Left lung (tissue), 4 donors: ENCODE measurements at regions not wholly inside any gene's neighbourhood (a gene's known extent, or its start where the extent isn't known, plus 50 kb on each side); places are given as distances from the start of the nearest gene placed in this dataset.
"Not testable (repeated sequence)": the region's sequence is repeated elsewhere in the genome, so short reads cannot be mapped to it uniquely, and the experiment has no call there.

Experiments used
- ATAC-seq: fragments of 200-7000 bp; cut with Tn5 transposase; one replicate; pipeline ENCODE4 v1.9.1; 2020; ENCODE audit warnings: moderate library complexity
- DNase-seq, 4 donors: peaks; one replicate each; pipeline ENCODE4 v3.0.0-alpha.2; 2013 to 2020
- H3K27ac ChIP-seq, 2 donors: fragments of 200-600 bp; sonication (generic) in 1 of 2; one replicate each; pipeline versions ENCODE4 v1.5.0 to v1.8.0; 2020 to 2021
- H3K27me3 ChIP-seq, 2 donors: fragments of 200-600 bp; sonication (generic) in 1 of 2; one replicate each; pipeline versions ENCODE4 v1.5.0 to v1.8.0; 2020 to 2021
- H3K36me3 ChIP-seq, 2 donors: fragments of 200-600 bp; sonication (generic) in 1 of 2; one replicate each; pipeline versions ENCODE4 v1.5.0 to v1.8.0; 2020 to 2021
- H3K4me1 ChIP-seq, 2 donors: fragments of 200-600 bp; one replicate each; pipeline ENCODE4 v1.8.0; 2021
- H3K4me3 ChIP-seq, 2 donors: fragments of 200-600 bp; sonication (generic) in 1 of 2; one replicate each; pipeline versions ENCODE4 v1.5.0 to v1.8.0; 2020 to 2021; ENCODE audit warnings: mild to moderate bottlenecking in 1 of 2
- H3K9me3 ChIP-seq, 2 donors: fragments of 200-600 bp; sonication (generic) in 1 of 2; one replicate each; pipeline versions ENCODE4 v1.5.0 to v1.8.0; 2020 to 2021
- intact Hi-C, 2 donors: fragments of 100-400 bp; cut with DNase I; formaldehyde crosslinking; loops; one replicate each; pipeline versions ENCODE4 v1.11.2 to v1.14.2; 2022
- TF ChIP-seq, protein P1 (sequence below), 2 donors: fragments of 200-600 bp; sonication (generic) in 1 of 2; IDR thresholded peaks; one replicate each; pipeline versions ENCODE4 v1.5.0 to v1.8.0; 2021; ENCODE audit warnings: antibody characterized with exemption in 2 of 2
- donor health status: DM: no; HTN: yes; CAD: no.
- donor health status: DM: no; HTN: no; CAD: no.

GRCh38 chr16:9344508-9344907 is 253.1 kb downstream of the HAPSTR1 start:
- DNase-seq, result no peak
- intact Hi-C loops, result no loop called here
- H3K27me3 ChIP-seq, result no peaks in the 10 kb centered on the region
- no peaks in the 10 kb centered on the region for H3K36me3 ChIP-seq
- ATAC-seq, result peak; percentile 85
- no peaks in the 10 kb centered on the region for H3K4me1 ChIP-seq
- H3K4me3 ChIP-seq, result no peak overlapping the region
- H3K27ac ChIP-seq, result no peak overlapping the region
- H3K9me3 ChIP-seq, result peaks cover 0 to 18% of the 10 kb centered on the region in 2 donors
- TF ChIP-seq, protein P1, sequence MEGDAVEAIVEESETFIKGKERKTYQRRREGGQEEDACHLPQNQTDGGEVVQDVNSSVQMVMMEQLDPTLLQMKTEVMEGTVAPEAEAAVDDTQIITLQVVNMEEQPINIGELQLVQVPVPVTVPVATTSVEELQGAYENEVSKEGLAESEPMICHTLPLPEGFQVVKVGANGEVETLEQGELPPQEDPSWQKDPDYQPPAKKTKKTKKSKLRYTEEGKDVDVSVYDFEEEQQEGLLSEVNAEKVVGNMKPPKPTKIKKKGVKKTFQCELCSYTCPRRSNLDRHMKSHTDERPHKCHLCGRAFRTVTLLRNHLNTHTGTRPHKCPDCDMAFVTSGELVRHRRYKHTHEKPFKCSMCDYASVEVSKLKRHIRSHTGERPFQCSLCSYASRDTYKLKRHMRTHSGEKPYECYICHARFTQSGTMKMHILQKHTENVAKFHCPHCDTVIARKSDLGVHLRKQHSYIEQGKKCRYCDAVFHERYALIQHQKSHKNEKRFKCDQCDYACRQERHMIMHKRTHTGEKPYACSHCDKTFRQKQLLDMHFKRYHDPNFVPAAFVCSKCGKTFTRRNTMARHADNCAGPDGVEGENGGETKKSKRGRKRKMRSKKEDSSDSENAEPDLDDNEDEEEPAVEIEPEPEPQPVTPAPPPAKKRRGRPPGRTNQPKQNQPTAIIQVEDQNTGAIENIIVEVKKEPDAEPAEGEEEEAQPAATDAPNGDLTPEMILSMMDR (IDR thresholded peaks at IDR 0.05), result no peak

DNA sequence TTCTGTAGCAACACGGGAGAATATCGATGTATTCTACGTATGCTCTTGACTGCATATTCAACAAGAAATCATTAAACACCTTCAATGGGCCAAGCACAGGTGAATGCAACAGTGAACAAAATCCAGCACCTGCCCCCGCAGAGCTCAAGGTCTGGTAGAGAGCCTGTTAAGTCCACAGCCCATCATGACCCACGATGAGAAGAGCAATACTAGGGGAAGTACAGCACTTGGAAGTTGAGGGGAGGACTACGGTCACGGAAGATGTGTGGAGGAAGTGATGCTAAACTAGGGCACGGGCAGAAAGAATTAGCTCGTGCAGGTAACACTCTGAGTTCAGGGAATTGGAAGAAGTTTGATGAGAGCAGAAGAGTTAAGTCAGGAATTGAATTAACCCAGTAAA is 253.6 kb downstream of the HAPSTR1 start:
- TF ChIP-seq, protein P1 (IDR thresholded peaks at IDR 0.05), result no peak
- Histone ChIP-seq H3K4me1 (no peaks in the 10 kb centered on the region), H3K27me3 (no peaks in the 10 kb centered on the region), H3K27ac (no peak overlapping the region), H3K4me3 (no peak overlapping the region), H3K9me3 (peaks cover 0 to 20% of the 10 kb centered on the region in 2 donors), H3K36me3 (no peaks in the 10 kb centered on the region)
- ATAC-seq, result peak; percentile 68
- no peak for DNase-seq
- intact Hi-C loops, result no loop called here

GRCh38 chr16:9345880-9346279 is 254.4 kb downstream of the HAPSTR1 start:
- DNase-seq (no peak), ATAC-seq (no peak)
- H3K4me3 ChIP-seq, result no peak overlapping the region
- TF ChIP-seq, protein P1 (IDR thresholded peaks at IDR 0.05), result no peak
- no peaks in the 10 kb centered on the region for H3K36me3 ChIP-seq
- no peaks in the 10 kb centered on the region for H3K27me3 ChIP-seq
- no peak overlapping the region for H3K27ac ChIP-seq
- intact Hi-C loops, result no loop called here
- peaks cover 0 to 26% of the 10 kb centered on the region in 2 donors for H3K9me3 ChIP-seq
- no peaks in the 10 kb centered on the region for H3K4me1 ChIP-seq

DNA sequence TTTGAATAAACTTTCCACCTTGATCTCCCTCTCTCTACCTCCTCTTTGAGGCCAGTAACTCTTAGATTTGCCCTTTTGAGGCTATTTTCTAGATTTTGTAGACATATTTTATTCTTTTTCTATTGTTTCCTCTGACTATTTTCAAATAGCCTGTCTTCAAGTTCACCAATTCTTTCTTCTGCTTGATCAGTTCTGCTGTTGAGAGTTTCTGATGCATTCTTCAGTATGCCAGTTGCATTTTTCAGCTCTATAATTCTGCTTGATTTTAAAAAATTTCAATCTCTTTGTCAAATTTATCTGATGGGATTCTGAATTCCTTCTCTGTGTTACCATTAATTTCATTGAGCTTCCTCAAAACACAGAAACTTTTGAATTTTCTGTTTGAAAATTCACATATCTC is 257.5 kb downstream of the HAPSTR1 start:
- intact Hi-C loops, result no loop called here
- no peak overlapping the region for H3K27ac ChIP-seq
- H3K9me3 ChIP-seq, result peaks cover 0 to 30% of the 10 kb centered on the region in 2 donors
- no peaks in the 10 kb centered on the region for H3K27me3 ChIP-seq
- no peaks in the 10 kb centered on the region for H3K36me3 ChIP-seq
- ATAC-seq, result no peak
- no peak for DNase-seq
- H3K4me3 ChIP-seq, result no peak overlapping the region
- H3K4me1 ChIP-seq, result no peaks in the 10 kb centered on the region
- TF ChIP-seq, protein P1 (IDR thresholded peaks at IDR 0.05), result no peak

- H3K36me3 ChIP-seq, DNase-seq, H3K27me3 ChIP-seq, H3K4me1 ChIP-seq, H3K4me3 ChIP-seq, H3K27ac ChIP-seq, ATAC-seq, intact Hi-C loops: not testable (repeated sequence)
- H3K9me3 ChIP-seq, result peaks cover 0 to 30% of the 10 kb centered on the region in 2 donors
These were observed 258.0 kb downstream of the HAPSTR1 start for GRCh38 chr16:9349373-9349960.

DNA sequence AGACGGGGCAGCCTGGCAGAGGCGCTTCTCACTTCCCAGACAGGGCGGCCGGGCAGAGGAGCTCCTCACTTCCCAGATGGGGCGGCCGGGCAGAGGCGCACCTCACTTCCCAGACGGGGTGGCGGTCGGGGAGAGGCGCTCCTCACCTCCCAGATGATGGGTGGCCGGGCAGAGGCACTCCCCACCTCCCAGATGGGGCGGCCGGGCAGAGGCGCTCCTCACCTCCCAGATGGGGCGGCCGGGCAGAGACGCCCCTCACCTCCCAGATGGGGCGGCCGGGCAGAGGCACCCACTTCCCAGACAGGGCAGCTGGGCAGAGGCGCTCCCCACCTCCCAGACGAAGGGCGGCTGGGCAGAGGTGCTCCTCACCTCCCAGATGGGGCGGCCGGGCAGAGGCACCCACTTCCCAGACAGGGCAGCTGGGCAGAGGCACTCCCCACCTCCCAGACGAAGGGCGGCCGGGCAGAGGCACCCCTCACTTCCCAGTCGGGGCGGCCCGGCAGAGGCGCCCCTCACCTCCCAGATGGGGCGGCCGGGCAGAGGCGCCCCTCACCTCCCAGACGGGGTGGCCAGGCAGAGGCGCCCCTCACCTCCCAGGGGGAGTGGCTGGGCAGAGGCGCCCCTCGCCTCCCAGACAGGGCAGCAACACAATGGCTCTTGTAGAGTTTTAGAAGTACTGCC is 258.8 kb downstream of the HAPSTR1 start:
- DNase-seq, result peak in 1 of 4 donors; percentile 72
- H3K27me3 ChIP-seq, H3K27ac ChIP-seq, H3K36me3 ChIP-seq, H3K4me1 ChIP-seq, H3K4me3 ChIP-seq, intact Hi-C loops, ATAC-seq: not testable (repeated sequence)
- H3K9me3 ChIP-seq, result peaks cover 0 to 30% of the 10 kb centered on the region in 2 donors
